Suprapubic skin (tissue), 3 donors: ENCODE measurements at regions not wholly inside any gene's neighbourhood (a gene's known extent, or its start where the extent isn't known, plus 50 kb on each side); places are given as distances from the start of the nearest gene placed in this dataset.

Source experiments
- POLR2A ChIP-seq, 2 donors: fragments of 450-650 bp; IDR thresholded peaks; one replicate each; pipeline ENCODE4 v1.6.1; 2017; ENCODE audit warnings: antibody characterized with exemption in 2 of 2, mild to moderate bottlenecking in 2 of 2, moderate library complexity in 2 of 2
- TF ChIP-seq, protein P1 (sequence below), 2 donors: fragments of 200-600 bp in 1 of 2; fragments of 450-650 bp in 1 of 2; sonication (generic) in 1 of 2; IDR thresholded peaks; one replicate each; pipeline ENCODE4 v1.5.1; 2016 to 2019; ENCODE audit warnings: antibody characterized with exemption in 2 of 2, mild to moderate bottlenecking in 1 of 2, moderate library complexity in 1 of 2

DNA sequence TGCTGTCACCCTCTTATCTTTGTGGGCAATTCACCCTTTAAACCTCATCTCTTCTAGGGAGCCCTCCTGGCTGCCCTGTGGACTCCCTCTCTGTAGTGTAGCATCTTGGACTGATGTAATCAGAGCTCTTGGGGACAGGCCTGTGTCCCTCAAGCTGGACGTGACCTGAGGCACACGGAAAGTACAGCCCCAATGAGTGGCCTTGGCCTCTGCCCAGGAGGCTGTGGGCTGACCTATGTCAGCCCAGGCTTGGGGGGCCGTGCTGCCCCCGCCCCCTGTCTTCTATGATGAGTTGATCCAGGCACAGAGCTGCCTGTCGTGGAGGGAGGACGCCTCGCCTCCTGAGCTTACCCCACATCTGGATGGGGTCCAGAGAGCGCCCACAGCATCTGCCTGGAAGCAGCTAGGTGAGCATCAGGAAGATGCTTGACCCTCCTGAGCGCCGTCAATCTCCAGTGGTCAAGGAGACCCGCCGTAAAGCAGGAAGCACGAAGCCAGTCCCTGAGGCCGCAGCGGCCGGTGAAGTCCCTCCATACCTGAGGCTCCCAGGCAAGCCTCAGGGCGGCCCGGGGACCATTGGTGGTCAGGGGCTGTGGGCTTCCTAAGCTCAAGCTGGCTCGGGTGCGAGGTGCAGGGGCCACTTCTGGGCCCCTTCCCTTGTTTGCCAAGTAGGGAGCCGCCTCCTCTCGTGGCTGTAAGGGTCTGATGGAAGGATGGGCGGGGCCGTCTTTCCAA is 1136.9 kb downstream of the BRD1 start:
- TF ChIP-seq, protein P1, sequence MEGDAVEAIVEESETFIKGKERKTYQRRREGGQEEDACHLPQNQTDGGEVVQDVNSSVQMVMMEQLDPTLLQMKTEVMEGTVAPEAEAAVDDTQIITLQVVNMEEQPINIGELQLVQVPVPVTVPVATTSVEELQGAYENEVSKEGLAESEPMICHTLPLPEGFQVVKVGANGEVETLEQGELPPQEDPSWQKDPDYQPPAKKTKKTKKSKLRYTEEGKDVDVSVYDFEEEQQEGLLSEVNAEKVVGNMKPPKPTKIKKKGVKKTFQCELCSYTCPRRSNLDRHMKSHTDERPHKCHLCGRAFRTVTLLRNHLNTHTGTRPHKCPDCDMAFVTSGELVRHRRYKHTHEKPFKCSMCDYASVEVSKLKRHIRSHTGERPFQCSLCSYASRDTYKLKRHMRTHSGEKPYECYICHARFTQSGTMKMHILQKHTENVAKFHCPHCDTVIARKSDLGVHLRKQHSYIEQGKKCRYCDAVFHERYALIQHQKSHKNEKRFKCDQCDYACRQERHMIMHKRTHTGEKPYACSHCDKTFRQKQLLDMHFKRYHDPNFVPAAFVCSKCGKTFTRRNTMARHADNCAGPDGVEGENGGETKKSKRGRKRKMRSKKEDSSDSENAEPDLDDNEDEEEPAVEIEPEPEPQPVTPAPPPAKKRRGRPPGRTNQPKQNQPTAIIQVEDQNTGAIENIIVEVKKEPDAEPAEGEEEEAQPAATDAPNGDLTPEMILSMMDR (IDR thresholded peaks at IDR 0.05): no peak
- no peak for TF ChIP-seq POLR2A (IDR thresholded peaks at IDR 0.05)
